Hematopoietic multipotent progenitor cell treated with erythropoietin and hydrocortisone succinate and interleukin-3 and kit ligand, for 8 days (in vitro differentiated cells): ENCODE measurements at regions not wholly inside any gene's neighbourhood (a gene's known extent, or its start where the extent isn't known, plus 50 kb on each side); places are given as distances from the start of the nearest gene placed in this dataset.
"Not testable (repeated sequence)": the region's sequence is repeated elsewhere in the genome, so short reads cannot be mapped to it uniquely, and the experiment has no call there.

Source experiments
- DNase-seq: peaks from one replicate; pipeline ENCODE4 v3.0.0-alpha.2; 2015

- not testable (repeated sequence) for DNase-seq
Observed at GRCh38 chr13:21263909-21264308, 87.5 kb downstream of the MRPL57 start.

GRCh38 chr13:21268485-21268884 lies 92.0 kb downstream of the MRPL57 start:
- DNase-seq = not testable (repeated sequence)

GRCh38 chr13:21272439-21272838 lies 96.0 kb downstream of the MRPL57 start:
- not testable (repeated sequence) for DNase-seq

- DNase-seq = not testable (repeated sequence)
Observed at GRCh38 chr13:21274457-21274856, 98.0 kb downstream of the MRPL57 start.

GRCh38 chr13:21282065-21282464 lies 105.6 kb downstream of the MRPL57 start:
- no peak for DNase-seq

GRCh38 chr13:21287331-21287907 lies 111.0 kb downstream of the MRPL57 start:
- DNase-seq = no peak

- no peak for DNase-seq
Observed at GRCh38 chr13:21289475-21289874, 113.0 kb downstream of the MRPL57 start.

GRCh38 chr13:21290442-21291002 lies 114.1 kb downstream of the MRPL57 start:
- not testable (repeated sequence) for DNase-seq

GRCh38 chr13:21291840-21292239 lies 115.4 kb downstream of the MRPL57 start:
- no peak for DNase-seq

GRCh38 chr13:21296991-21297390 lies 120.5 kb downstream of the MRPL57 start:
- DNase-seq = peak; percentile 73

- DNase-seq = peak; percentile 43
Observed at GRCh38 chr13:21297447-21297846, 121.0 kb downstream of the MRPL57 start.

GRCh38 chr13:21297914-21298831 lies 121.7 kb downstream of the MRPL57 start:
- peak; percentile 93 for DNase-seq

- DNase-seq = no peak
Observed at GRCh38 chr13:21304256-21304655, 127.8 kb downstream of the MRPL57 start.

- DNase-seq = not testable (repeated sequence)
Observed at GRCh38 chr13:21306300-21307073, 130.0 kb downstream of the MRPL57 start.

- not testable (repeated sequence) for DNase-seq
Observed at GRCh38 chr13:21307158-21307557, 130.7 kb downstream of the MRPL57 start.

- no peak for DNase-seq
Observed at GRCh38 chr13:21308906-21309305, 132.4 kb downstream of the MRPL57 start.

- peak; percentile 37 for DNase-seq
Observed at GRCh38 chr13:21309542-21310172, 133.2 kb downstream of the MRPL57 start.

- no peak for DNase-seq
Observed at GRCh38 chr13:21310220-21310619, 133.8 kb downstream of the MRPL57 start.

- not testable (repeated sequence) for DNase-seq
Observed at GRCh38 chr13:21314976-21315375, 138.5 kb downstream of the MRPL57 start.

GRCh38 chr13:21316376-21316775 lies 139.9 kb downstream of the MRPL57 start:
- DNase-seq = no peak

- no peak for DNase-seq
Observed at GRCh38 chr13:21318891-21319532, 140.1 kb downstream of the ZDHHC20 start.
